Nucleus accumbens (tissue), 56 donors: ENCODE measurements at regions not wholly inside any gene's neighbourhood (a gene's known extent, or its start where the extent isn't known, plus 50 kb on each side); places are given as distances from the start of the nearest gene placed in this dataset.

Experiments used
- DNase-seq, 56 donors: peaks; one replicate each; lab custom pipeline; 2025; lab: John Stamatoyannopoulos, UW

- no peak for DNase-seq
These were observed 973.7 kb downstream of the UQCRFS1 start for GRCh38 chr19:28239270-28239669.

DNA sequence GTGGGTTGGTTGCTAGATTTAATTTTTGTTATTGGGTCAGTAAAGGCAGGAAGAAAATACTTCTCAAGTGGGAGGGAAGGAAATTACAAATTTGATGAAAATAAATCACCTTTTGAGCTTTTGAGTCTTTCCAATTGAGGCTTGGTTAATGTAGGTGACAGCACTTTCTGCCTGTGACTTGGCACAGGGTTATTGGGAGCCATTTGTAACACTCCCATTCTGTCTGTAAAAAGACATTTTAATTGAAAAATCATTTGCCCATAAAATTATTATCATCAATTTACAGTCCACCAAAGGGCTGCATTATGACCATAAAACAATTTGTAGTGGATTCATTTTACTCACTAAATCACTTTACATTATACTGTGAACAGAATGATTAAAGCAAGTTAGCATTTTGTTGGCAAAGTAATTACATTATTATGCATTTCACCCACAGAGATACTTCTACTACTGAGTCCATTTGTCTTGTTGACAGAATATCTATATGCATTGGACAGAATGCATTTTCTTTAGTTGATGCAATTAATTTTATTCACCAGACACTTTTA lies 974.6 kb downstream of the UQCRFS1 start:
- DNase-seq: no peak

DNA sequence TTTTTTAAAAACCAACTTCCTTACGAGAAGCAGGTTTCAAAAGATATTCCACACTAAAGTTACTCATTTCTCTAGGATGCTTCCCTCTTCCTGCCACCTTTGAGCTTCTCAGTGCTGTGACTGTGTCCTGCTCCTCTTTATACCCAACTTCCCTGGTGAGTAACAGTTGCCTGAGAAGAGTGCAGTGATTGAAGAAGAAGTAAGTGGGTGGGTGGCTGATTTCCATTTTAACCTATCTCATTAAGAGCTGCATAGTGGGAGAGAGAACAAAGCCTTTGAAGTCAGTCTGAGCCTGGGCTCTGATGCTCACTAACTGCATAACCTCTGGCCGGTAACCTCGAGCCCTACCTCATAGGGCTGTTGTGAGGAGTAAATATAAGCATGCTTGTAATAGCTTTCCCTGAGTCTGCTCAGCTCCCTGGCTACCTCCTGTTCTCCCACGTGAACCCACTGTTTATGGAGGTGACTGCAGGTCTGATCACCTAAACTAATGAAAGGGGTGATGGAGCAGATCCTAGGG lies 977.3 kb downstream of the UQCRFS1 start:
- DNase-seq: peak in 1 of 56 donors; percentile 5

DNA sequence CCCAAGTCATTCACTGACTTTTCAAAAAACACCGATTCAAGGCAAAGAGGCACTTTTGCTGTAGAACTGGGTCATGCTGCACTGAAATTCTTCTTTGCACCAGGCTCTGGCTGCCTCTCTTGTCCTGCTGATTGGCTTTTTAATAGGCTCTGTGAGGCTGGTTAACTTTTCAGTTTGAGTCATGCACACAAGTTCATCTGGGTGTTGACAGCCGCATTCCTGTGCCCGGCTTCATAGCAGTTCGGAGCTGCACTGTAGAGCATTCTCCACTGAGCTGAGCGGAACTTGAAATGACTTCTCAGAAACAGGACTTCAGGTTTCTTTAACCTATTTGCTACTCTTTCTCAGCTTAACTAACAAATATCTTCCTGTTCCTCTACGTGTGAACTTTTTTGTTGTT lies 978.3 kb downstream of the UQCRFS1 start:
- no peak for DNase-seq

- DNase-seq: no peak
These were observed 984.1 kb downstream of the UQCRFS1 start for GRCh38 chr19:28228854-28229253.

GRCh38 chr19:28224441-28224840 lies 988.5 kb downstream of the UQCRFS1 start:
- DNase-seq: no peak

DNA sequence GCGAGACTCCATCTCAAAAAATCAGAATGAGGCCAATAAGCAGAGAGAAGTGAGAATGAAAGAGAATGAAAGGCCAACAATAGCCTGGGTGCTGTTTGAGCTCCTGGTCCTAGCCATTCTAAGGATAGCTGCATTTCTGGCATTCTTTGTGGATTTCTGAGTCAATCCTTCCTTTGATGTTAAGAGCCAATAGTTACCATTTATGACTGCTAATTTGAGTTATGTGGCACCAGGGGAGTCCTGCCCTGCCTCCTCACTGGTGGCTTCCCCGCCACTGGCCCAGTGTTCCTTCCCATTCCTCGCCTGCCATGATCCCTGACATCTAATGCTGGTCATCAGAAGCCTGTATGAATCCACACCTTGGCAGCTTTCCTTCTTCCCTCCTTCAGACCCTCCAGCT lies 991.2 kb downstream of the UQCRFS1 start:
- DNase-seq: no peak

DNA sequence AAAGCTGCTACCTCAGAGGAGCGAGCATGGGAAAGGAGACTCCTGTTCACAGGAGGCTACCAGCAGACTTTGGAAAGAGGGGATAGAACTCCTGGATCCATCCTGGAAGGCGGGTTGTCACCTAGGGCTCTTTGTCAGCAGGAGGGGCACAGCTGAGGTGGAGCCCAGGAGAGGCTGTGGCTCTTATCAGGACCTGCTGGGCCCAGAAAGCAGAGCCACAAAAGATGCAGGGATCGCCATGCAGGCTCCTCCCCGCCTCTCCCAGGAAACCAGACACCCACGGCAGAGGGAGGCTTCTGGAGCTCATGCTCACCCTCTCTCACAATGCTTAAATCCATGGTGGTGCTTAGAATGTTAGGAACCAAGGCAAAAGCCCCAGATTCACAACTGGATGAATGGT lies 994.2 kb downstream of the UQCRFS1 start:
- DNase-seq: no peak

- no peak for DNase-seq
These were observed 995.9 kb downstream of the UQCRFS1 start for GRCh38 chr19:28217022-28217421.

DNA sequence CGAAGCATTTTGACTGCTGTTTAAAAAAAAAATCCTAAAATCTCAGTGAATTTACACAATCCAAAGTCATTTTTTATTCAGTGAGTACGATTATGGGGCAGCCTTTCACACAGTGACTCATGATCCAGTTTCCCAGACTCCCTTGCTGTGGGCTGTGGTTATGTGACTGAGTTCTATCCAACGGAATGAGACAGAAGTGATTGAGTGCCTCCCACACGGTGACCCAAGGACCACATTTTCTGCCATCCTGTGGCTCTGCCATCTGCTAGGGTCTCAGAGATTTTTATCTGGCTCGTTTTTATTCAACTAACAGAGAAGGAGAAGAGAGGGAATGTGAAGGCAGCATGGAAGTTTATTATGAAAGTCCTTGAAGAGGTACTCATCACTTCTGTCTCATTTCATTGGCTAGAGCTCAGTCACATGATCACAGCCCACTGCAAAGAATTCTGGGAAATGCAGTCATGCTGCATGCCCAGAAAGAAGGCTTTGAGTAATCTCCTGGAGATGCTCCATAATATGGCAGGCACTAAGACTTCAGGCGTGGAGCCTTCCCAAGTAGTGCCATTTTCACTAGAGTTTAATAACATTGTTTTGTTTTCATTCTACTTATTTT lies 999.4 kb downstream of the UQCRFS1 start:
- DNase-seq: no peak

- no peak for DNase-seq
These were observed 1002.1 kb downstream of the UQCRFS1 start for GRCh38 chr19:28210886-28211285.

GRCh38 chr19:28208745-28209144 lies 1004.2 kb downstream of the UQCRFS1 start:
- no peak for DNase-seq

DNA sequence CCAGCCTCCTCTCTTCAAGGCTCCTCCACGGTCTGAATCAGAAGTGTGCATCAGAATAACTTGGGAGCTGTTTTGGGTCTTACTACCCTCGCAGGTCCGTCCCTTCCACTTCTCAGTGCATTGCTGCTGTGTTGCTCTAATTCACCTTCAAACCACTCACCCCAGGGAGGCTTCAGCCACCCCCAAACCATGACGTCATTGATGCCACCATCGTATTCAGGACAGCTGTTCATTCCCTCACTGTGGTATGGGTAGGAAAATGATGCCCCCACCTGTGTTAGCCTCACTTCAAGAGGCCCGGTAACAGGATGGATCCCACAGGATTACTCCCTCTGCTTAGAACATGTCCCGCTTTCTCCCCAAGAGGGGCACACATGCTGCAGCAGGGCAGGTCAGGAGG lies 1005.7 kb downstream of the UQCRFS1 start:
- DNase-seq: no peak

GRCh38 chr19:28201462-28201943 lies 1011.4 kb downstream of the UQCRFS1 start:
- no peak for DNase-seq

DNA sequence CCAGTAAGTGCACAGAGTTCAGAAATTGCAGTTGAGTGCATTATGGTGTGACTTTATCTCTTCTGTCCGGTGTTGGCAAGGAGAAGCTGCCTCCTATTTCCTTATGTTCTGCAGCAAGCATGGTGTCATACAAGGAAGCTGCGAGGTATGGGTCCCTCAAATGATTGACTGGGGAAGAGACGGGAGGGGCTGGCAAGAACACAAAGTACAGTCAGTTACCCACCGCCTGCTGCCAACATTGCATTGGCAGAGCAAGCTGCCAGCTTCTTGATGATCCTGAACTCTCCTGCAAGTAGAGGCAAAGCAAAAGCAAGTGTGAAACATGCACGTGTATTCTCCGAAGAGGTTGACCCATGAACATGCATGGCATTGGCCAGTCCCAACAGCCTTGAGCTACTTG lies 1013.6 kb downstream of the UQCRFS1 start:
- DNase-seq: no peak

DNA sequence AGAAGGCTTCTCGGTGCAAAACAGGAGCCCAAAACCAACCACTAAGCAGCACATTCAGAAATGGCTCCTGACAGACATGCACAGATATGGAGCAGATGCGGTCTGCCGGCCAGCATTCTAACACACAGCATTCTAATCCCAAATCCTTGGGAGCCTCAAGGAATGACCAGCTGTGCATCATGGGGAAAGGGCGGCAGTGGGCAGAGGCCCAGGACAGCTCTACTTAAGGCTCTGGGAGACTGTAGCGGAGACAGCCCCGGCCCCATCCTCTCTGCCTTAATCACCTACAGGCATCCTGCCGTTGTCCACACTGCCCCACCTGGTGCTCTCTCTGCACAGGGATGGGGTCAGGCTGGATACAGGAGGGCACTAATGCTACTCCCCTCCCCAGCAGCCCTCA lies 1016.0 kb downstream of the UQCRFS1 start:
- DNase-seq: no peak

DNA sequence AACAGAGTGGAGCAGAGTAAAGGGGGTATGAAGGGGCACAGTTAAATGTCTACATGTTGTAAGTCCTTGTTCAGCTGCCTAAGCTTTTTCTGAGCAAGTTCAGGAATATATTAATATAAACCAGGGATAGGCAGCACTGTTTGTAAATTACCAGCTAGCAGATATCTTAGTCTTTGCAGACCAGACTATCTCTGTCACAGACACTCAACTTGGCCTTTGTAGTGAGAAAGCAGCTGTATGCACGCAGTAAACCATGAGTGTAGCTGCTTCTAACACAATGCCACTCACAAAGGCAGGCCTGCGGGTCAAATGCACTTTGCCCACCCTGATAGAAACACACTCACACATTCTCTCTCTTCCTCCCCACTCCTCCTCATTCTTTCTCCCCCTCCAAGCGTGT lies 1016.9 kb downstream of the UQCRFS1 start:
- no peak for DNase-seq

- DNase-seq: no peak
These were observed 1027.3 kb downstream of the UQCRFS1 start for GRCh38 chr19:28185646-28186045.

DNA sequence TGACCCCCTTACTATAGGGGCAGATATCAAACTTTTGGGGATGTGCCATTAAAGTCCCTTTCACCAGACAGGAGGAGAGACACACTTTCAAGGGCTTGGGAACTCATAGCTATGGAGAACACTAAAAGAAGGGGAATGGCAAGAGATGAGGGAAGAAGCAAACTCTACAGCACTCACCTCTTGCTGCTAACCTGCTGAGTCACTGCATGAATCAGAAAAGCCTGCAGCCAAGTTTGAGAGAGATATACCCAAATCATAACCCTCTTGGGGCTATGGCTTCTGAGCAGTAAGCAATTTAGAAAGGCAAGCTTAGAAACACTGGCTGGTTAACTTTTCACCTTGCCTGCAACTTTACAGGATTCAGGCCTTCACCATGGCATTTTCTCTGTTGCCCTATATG lies 1028.0 kb downstream of the UQCRFS1 start:
- DNase-seq: no peak

GRCh38 chr19:28176193-28176592 lies 1036.8 kb downstream of the UQCRFS1 start:
- no peak for DNase-seq

- no peak for DNase-seq
These were observed 1041.0 kb downstream of the UQCRFS1 start for GRCh38 chr19:28171983-28172382.

- DNase-seq: no peak
These were observed 1042.9 kb downstream of the UQCRFS1 start for GRCh38 chr19:28170066-28170465.
